ENCODE measurements at regions not wholly inside any gene's neighbourhood (a gene's known extent, or its start where the extent isn't known, plus 50 kb on each side); places are given as distances from the start of the nearest gene placed in this dataset.

GRCh38 chr4:78660559-78660958 is 109.0 kb downstream of the ANXA3 start:
- CTCF ChIA-PET: interaction anchor here (1.5 kb wide), 1 partner anchor 16 kb away, joined by 3 read pairs; no protein-coding TSS in a partner anchor
- POLR2A ChIA-PET: no interaction called here
- no peaks in the 10 kb centered on the region for H3K9me3 ChIP-seq (ENCODE audit: control insufficient read depth, insufficient read depth, low read depth, low read length)
- no peak overlapping the region for H3K27ac ChIP-seq (ENCODE audit: extremely low read depth, low read depth, low read length)
- TF ChIP-seq ZBTB8A (tag by site-specific recombination; IDR thresholded peaks at IDR 0.05) (no peak), ZBTB21 (tag by site-specific recombination; IDR thresholded peaks at IDR 0.05) (no peak), ZNF311 (tag by site-specific recombination; IDR thresholded peaks at IDR 0.05; ENCODE audit: borderline replicate concordance) (no peak)
- no peaks in the 10 kb centered on the region for H3K4me1 ChIP-seq (ENCODE audit: control insufficient read depth, insufficient read depth, low read length)
- H3K36me3 ChIP-seq (ENCODE audit: control insufficient read depth in 2 of 2, insufficient read depth in 1 of 2, low read length in 2 of 2): no peaks in the 10 kb centered on the region
- H3K4me3 ChIP-seq (ENCODE audit: low read depth, low read length): no peak overlapping the region

DNA sequence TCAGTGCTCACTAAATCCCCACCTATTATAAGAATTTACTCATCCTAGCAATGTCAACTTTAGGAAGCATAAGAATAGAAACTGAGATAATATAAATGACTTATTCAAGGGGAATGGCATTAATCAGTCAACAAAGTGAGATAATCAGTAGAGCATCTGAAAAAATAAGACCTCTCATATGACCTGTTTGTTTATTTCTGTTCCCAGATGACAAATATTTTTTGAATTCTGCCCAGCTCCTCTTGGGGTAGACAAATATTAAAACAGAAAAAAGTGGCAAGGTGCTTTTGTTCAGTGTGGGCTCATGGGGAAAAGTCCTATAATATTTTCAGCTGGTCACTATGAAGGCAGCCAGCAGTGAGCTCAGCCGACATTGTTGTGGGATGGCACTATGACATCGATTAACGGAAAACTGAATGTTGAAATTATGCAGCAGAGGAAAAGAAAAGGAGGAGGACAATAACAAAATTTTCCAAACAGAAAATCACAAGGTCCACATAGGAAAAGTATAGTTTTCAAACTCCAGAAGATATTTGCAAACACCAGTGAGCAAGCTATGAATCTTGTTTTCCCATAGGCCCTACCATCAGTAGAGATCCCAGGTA is 109.6 kb downstream of the ANXA3 start:
- Histone ChIP-seq H3K9me3 (ENCODE audit: control insufficient read depth, insufficient read depth, low read depth, low read length) (no peaks in the 10 kb centered on the region), H3K27ac (ENCODE audit: extremely low read depth, low read depth, low read length) (no peak overlapping the region), H3K4me1 (ENCODE audit: control insufficient read depth, insufficient read depth, low read length) (no peaks in the 10 kb centered on the region), H3K36me3 (ENCODE audit: control insufficient read depth in 2 of 2, insufficient read depth in 1 of 2, low read length in 2 of 2) (no peaks in the 10 kb centered on the region), H3K4me3 (ENCODE audit: low read depth, low read length) (no peak overlapping the region)
- CTCF ChIA-PET: interaction anchor here (0.7 kb wide), 1 partner anchor 152 kb away, joined by 3 read pairs; no protein-coding TSS in a partner anchor
- TF ChIP-seq SP7 (tag by site-specific recombination; IDR thresholded peaks at IDR 0.05) (no peak), ZNF629 (tag by site-specific recombination; IDR thresholded peaks at IDR 0.05) (no peak), ZNF311 (tag by site-specific recombination; IDR thresholded peaks at IDR 0.05; ENCODE audit: borderline replicate concordance) (no peak), ZNF48 (tag by site-specific recombination; IDR thresholded peaks at IDR 0.05) (no peak), ZNF521 (tag by site-specific recombination; IDR thresholded peaks at IDR 0.05) (no peak), ZNF843 (tag by site-specific recombination; IDR thresholded peaks at IDR 0.05) (no peak), ZNF175 (tag by site-specific recombination; IDR thresholded peaks at IDR 0.05) (no peak), ZNF747 (tag by site-specific recombination; IDR thresholded peaks at IDR 0.05) (no peak), ZNF707 (tag by site-specific recombination; IDR thresholded peaks at IDR 0.05) (no peak), TCF7L2 (IDR thresholded peaks at IDR 0.05; ENCODE audit: borderline replicate concordance, low read depth, low read length) (no peak), ZNF830 (tag by site-specific recombination; IDR thresholded peaks at IDR 0.05; ENCODE audit: low read depth) (no peak), ZNF148 (tag by site-specific recombination; IDR thresholded peaks at IDR 0.05; ENCODE audit: borderline replicate concordance) (no peak), YY2 (tag by site-specific recombination; IDR thresholded peaks at IDR 0.05) (no peak), ZNF324 (tag by site-specific recombination; IDR thresholded peaks at IDR 0.05) (no peak), ZNF155 (tag by site-specific recombination; IDR thresholded peaks at IDR 0.05) (no peak)
- TF ChIP-seq, protein P1, sequence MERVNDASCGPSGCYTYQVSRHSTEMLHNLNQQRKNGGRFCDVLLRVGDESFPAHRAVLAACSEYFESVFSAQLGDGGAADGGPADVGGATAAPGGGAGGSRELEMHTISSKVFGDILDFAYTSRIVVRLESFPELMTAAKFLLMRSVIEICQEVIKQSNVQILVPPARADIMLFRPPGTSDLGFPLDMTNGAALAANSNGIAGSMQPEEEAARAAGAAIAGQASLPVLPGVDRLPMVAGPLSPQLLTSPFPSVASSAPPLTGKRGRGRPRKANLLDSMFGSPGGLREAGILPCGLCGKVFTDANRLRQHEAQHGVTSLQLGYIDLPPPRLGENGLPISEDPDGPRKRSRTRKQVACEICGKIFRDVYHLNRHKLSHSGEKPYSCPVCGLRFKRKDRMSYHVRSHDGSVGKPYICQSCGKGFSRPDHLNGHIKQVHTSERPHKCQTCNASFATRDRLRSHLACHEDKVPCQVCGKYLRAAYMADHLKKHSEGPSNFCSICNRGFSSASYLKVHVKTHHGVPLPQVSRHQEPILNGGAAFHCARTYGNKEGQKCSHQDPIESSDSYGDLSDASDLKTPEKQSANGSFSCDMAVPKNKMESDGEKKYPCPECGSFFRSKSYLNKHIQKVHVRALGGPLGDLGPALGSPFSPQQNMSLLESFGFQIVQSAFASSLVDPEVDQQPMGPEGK (tag by site-specific recombination; IDR thresholded peaks at IDR 0.05): no peak
- TF ChIP-seq, protein P2, sequence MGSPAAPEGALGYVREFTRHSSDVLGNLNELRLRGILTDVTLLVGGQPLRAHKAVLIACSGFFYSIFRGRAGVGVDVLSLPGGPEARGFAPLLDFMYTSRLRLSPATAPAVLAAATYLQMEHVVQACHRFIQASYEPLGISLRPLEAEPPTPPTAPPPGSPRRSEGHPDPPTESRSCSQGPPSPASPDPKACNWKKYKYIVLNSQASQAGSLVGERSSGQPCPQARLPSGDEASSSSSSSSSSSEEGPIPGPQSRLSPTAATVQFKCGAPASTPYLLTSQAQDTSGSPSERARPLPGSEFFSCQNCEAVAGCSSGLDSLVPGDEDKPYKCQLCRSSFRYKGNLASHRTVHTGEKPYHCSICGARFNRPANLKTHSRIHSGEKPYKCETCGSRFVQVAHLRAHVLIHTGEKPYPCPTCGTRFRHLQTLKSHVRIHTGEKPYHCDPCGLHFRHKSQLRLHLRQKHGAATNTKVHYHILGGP (tag by site-specific recombination; IDR thresholded peaks at IDR 0.05): no peak
- TF ChIP-seq, protein P3, sequence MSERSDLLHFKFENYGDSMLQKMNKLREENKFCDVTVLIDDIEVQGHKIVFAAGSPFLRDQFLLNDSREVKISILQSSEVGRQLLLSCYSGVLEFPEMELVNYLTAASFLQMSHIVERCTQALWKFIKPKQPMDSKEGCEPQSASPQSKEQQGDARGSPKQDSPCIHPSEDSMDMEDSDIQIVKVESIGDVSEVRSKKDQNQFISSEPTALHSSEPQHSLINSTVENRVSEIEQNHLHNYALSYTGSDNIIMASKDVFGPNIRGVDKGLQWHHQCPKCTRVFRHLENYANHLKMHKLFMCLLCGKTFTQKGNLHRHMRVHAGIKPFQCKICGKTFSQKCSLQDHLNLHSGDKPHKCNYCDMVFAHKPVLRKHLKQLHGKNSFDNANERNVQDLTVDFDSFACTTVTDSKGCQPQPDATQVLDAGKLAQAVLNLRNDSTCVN (tag by site-specific recombination; optimal IDR thresholded peaks at IDR 0.05): no peak
- TF ChIP-seq, protein P4, sequence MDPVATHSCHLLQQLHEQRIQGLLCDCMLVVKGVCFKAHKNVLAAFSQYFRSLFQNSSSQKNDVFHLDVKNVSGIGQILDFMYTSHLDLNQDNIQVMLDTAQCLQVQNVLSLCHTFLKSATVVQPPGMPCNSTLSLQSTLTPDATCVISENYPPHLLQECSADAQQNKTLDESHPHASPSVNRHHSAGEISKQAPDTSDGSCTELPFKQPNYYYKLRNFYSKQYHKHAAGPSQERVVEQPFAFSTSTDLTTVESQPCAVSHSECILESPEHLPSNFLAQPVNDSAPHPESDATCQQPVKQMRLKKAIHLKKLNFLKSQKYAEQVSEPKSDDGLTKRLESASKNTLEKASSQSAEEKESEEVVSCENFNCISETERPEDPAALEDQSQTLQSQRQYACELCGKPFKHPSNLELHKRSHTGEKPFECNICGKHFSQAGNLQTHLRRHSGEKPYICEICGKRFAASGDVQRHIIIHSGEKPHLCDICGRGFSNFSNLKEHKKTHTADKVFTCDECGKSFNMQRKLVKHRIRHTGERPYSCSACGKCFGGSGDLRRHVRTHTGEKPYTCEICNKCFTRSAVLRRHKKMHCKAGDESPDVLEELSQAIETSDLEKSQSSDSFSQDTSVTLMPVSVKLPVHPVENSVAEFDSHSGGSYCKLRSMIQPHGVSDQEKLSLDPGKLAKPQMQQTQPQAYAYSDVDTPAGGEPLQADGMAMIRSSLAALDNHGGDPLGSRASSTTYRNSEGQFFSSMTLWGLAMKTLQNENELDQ (tag by site-specific recombination; IDR thresholded peaks at IDR 0.05; ENCODE audit: low read depth): no peak
- POLR2A ChIA-PET: no interaction called here
